B cell (primary cell): ENCODE measurements at regions not wholly inside any gene's neighbourhood (a gene's known extent, or its start where the extent isn't known, plus 50 kb on each side); places are given as distances from the start of the nearest gene placed in this dataset.

Experiments used
- ATAC-seq: fragments of 200-7000 bp; cut with Tn5 transposase; one replicate; pipeline ENCODE4 v1.10.0; 2021; ENCODE audit warnings: low read depth, mild to moderate bottlenecking, moderate number of reproducible peaks, moderate library complexity
- CTCF ChIA-PET: fragments of 350-600 bp; sonication (Branson Sonifier 250); formaldehyde crosslinking; loops from one replicate; lab custom pipeline; 2021; ENCODE audit warnings: antibody characterized with exemption, inconsistent platforms; lab: Charles Lee
- POLR2A ChIA-PET: fragments of 350-600 bp; sonication (Branson Sonifier 250); formaldehyde crosslinking; loops from one replicate; lab custom pipeline; 2021; ENCODE audit warnings: antibody characterized with exemption; lab: Charles Lee
- DNase-seq: peaks from one replicate; pipeline ENCODE4 v3.0.0; 2013
- H2AFZ ChIP-seq: 2 replicates; pipeline ENCODE4 v1.6.1; 2012; ENCODE audit warnings: mild to moderate bottlenecking, low read depth, low read length; ENCODE audit not compliant: insufficient read depth, poor library complexity, severe bottlenecking
- H3K27ac ChIP-seq, 2 donors: 1 replicate in 1 of 2; 2 replicates in 1 of 2; pipeline ENCODE4 v1.5.1; 2012 to 2013; ENCODE audit warnings: low read length in 2 of 2, mild to moderate bottlenecking in 2 of 2, moderate library complexity in 1 of 2
- H3K27me3 ChIP-seq, 4 experiments: fragments of 200-600 bp in 1 of 4; sonication (generic) in 1 of 4; replicated peaks in 1 of 4; 1 replicate in 2 of 4; 2 replicates in 2 of 4; pipeline versions ENCODE4 v1.6.1 to v1.7.0; 2013 to 2016; ENCODE audit warnings: low read length in 3 of 4, mild to moderate bottlenecking in 2 of 4, mixed read lengths in 1 of 4, moderate library complexity in 1 of 4; ENCODE audit not compliant: insufficient read depth in 4 of 4, control insufficient read depth in 3 of 4; ENCODE audit errors: control extremely low read depth in 1 of 4
- H3K36me3 ChIP-seq, 2 experiments: replicated peaks in 1 of 2; 1 replicate in 1 of 2; 2 replicates in 1 of 2; pipeline versions ENCODE4 v1.6.1 to v1.7.1; 2013; ENCODE audit warnings: low read length in 1 of 2; ENCODE audit not compliant: insufficient read depth in 2 of 2, control insufficient read depth in 1 of 2; ENCODE audit errors: control extremely low read depth in 1 of 2, extremely low read depth in 1 of 2
- H3K4me1 ChIP-seq, 2 donors: fragments of 200-600 bp in 1 of 2; sonication (generic) in 1 of 2; 1 replicate in 1 of 2; 2 replicates in 1 of 2; pipeline versions ENCODE4 v1.5.1 to v1.6.1; 2013 to 2017; ENCODE audit warnings: low read length in 2 of 2; ENCODE audit not compliant: control insufficient read depth in 2 of 2, insufficient read depth in 2 of 2
- H3K4me2 ChIP-seq: replicated peaks from 2 replicates; pipeline ENCODE3; 2012; ENCODE audit warnings: mild to moderate bottlenecking, low read depth, low read length; ENCODE audit not compliant: poor library complexity, severe bottlenecking
- H3K4me3 ChIP-seq, 5 experiments: fragments of 200-600 bp in 1 of 5; sonication (generic) in 1 of 5; 1 replicate in 3 of 5; 2 replicates in 2 of 5; pipeline versions ENCODE4 v1.5.1 to v1.7.0; 2011 to 2016; ENCODE audit warnings: low read length in 4 of 5, mild to moderate bottlenecking in 4 of 5, low read depth in 2 of 5, control low read depth in 1 of 5, moderate library complexity in 1 of 5; ENCODE audit not compliant: insufficient read depth in 1 of 5; ENCODE audit errors: control extremely low read depth in 1 of 5, extremely low read depth in 1 of 5
- H3K79me2 ChIP-seq: fragments of 200-600 bp; sonication (generic); one replicate; pipeline ENCODE4 v1.6.0; 2016; ENCODE audit warnings: low read length; ENCODE audit not compliant: control insufficient read depth, insufficient read depth
- H3K9ac ChIP-seq: fragments of 200-600 bp; sonication (generic); 2 replicates; pipeline ENCODE4 v1.6.1; 2017; ENCODE audit warnings: mild to moderate bottlenecking, low read length, moderate library complexity
- H3K9me3 ChIP-seq, 3 donors: one replicate each; pipeline versions ENCODE4 v1.6.1 to v1.7.1; 2013; ENCODE audit warnings: low read length in 2 of 3; ENCODE audit not compliant: control insufficient read depth in 2 of 3, insufficient read depth in 1 of 3; ENCODE audit errors: control extremely low read depth in 1 of 3
- H4K20me1 ChIP-seq: 2 replicates; pipeline ENCODE4 v1.6.0; 2012; ENCODE audit warnings: mild to moderate bottlenecking, low read length; ENCODE audit not compliant: insufficient read depth, control insufficient read depth, poor library complexity, severe bottlenecking
- H3K27ac Mint-ChIP-seq: one replicate; pipeline ENCODE4 v1.8.0; 2021; ENCODE audit warnings: mixed read lengths
- H3K27me3 Mint-ChIP-seq: one replicate; pipeline ENCODE4 v1.8.0; 2021; ENCODE audit warnings: mixed read lengths
- H3K4me1 Mint-ChIP-seq: one replicate; pipeline ENCODE4 v1.8.0; 2021; ENCODE audit warnings: mixed read lengths
- H3K4me3 Mint-ChIP-seq: one replicate; pipeline ENCODE4 v1.8.0; 2021; ENCODE audit warnings: mixed read lengths
- H3K9me3 Mint-ChIP-seq: one replicate; pipeline ENCODE4 v1.8.0; 2022; ENCODE audit warnings: mixed read lengths; ENCODE audit not compliant: insufficient read depth
- CTCF ChIP-seq: fragments of 200-600 bp; IDR thresholded peaks from one replicate; pipeline ENCODE4 v1.8.0; 2022; ENCODE audit warnings: antibody characterized with exemption, mild to moderate bottlenecking
- EZH2 ChIP-seq: IDR thresholded peaks from 2 replicates; pipeline ENCODE4 v1.6.1; 2012; ENCODE audit warnings: borderline replicate concordance, low read depth, mild to moderate bottlenecking, moderate library complexity, low read length; ENCODE audit not compliant: insufficient read depth, poor library complexity, severe bottlenecking
- WGBS: methylation state at CpG from one replicate; pipeline ENCODE4 v1.1.5; 2013; ENCODE audit warnings: missing lambda C conversion rate; ENCODE audit not compliant: insufficient coverage; 5-methylcytosine and 5-hydroxymethylcytosine counted together
- intact Hi-C: fragments of 100-400 bp; cut with micrococcal nuclease; formaldehyde crosslinking; loops from one replicate; pipeline ENCODE4 v1.10.0; 2022

- Histone ChIP-seq H3K27ac (no peak overlapping the region), H3K79me2 (no peaks in the 10 kb centered on the region), H3K4me3 (no peak overlapping the region), H4K20me1 (no peaks in the 10 kb centered on the region), H3K36me3 (no peaks in the 10 kb centered on the region), H3K27me3 (no peaks in the 10 kb centered on the region), H3K4me1 (no peaks in the 10 kb centered on the region), H2AFZ (no peak overlapping the region), H3K4me2 (no peak overlapping the region), H3K9ac (no peak overlapping the region), H3K9me3 (peaks cover 0 to 8% (median 8%) of the 10 kb centered on the region in 3 donors)
- ATAC-seq (no peak), DNase-seq (no peak)
- H3K4me3 Mint-ChIP-seq, result no peak overlapping the region
- ChIA-PET CTCF (no interaction called here), POLR2A (no interaction called here)
- peaks cover 7% of the 10 kb centered on the region for H3K9me3 Mint-ChIP-seq
- no peak overlapping the region for H3K27ac Mint-ChIP-seq
- intact Hi-C loops, result no loop called here
- no peaks in the 10 kb centered on the region for H3K4me1 Mint-ChIP-seq
- no peak for TF ChIP-seq EZH2
- no peaks in the 10 kb centered on the region for H3K27me3 Mint-ChIP-seq
- WGBS, result 46% methylated on average over 3 of the region's 3 CpGs
Measured at GRCh38 chr20:42010090-42010489, 391.9 kb upstream of the CHD6 start.

GRCh38 chr20:42007251-42007650, 389.1 kb upstream of the CHD6 start:
- Histone ChIP-seq H3K27ac (no peak overlapping the region), H3K79me2 (no peaks in the 10 kb centered on the region), H3K4me1 (no peaks in the 10 kb centered on the region), H2AFZ (no peak overlapping the region), H3K4me3 (no peak overlapping the region), H3K4me2 (no peak overlapping the region), H3K9ac (no peak overlapping the region), H3K36me3 (no peaks in the 10 kb centered on the region), H3K9me3 (peaks cover 0 to 8% (median 8%) of the 10 kb centered on the region in 3 donors), H3K27me3 (no peaks in the 10 kb centered on the region), H4K20me1 (no peaks in the 10 kb centered on the region)
- ChIA-PET CTCF (no interaction called here), POLR2A (no interaction called here)
- Mint-ChIP-seq H3K27ac (no peak overlapping the region), H3K4me1 (no peaks in the 10 kb centered on the region), H3K27me3 (no peaks in the 10 kb centered on the region), H3K9me3 (peaks cover 7% of the 10 kb centered on the region), H3K4me3 (no peak overlapping the region)
- 89% methylated on average over 3 of the region's 4 CpGs for WGBS
- TF ChIP-seq EZH2, result no peak
- no peak for TF ChIP-seq CTCF
- no peak for ATAC-seq
- intact Hi-C loops, result no loop called here
- DNase-seq, result no peak
